MM.1S (cell line): ENCODE measurements at regions not wholly inside any gene's neighbourhood (a gene's known extent, or its start where the extent isn't known, plus 50 kb on each side); places are given as distances from the start of the nearest gene placed in this dataset.

ENCODE experiments used
- EZH2 ChIP-seq: fragments of 300-600 bp; sonication (generic); optimal IDR thresholded peaks from 2 replicates; pipeline ENCODE3; 2017; ENCODE audit warnings: low read depth, mild to moderate bottlenecking, antibody characterized with exemption, low read length, mixed read lengths
- EZH2phosphoT487 ChIP-seq: fragments of 300-600 bp; sonication (generic); IDR thresholded peaks from 2 replicates; pipeline ENCODE4 v1.6.1; 2018; ENCODE audit warnings: antibody characterized with exemption, low read length
- TF ChIP-seq, protein P1 (sequence below): fragments of 300-600 bp; sonication (generic); IDR thresholded peaks from 2 replicates; pipeline ENCODE4 v1.5.1; 2016; ENCODE audit warnings: antibody characterized with exemption, low read length, mixed read lengths

DNA sequence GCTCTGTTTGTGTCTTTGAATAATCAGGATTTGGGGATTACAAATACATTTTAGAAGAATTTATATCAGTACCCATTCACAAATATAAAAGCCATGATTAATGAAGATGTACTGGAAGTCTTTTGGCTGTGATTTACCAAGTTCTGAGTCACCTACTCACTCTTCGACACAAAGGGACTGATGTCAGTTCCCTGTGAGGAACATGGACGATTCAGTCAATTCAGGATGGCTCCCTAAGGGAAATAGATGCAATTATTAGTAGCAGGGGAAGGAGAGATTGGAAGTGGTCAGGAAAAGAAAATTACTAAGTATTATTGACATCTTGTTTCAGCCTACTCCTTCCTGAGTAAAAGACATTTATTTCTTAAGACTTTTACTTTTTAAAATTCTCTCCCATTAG lies 550.7 kb upstream of the SLIT2 start:
- TF ChIP-seq, protein P1, sequence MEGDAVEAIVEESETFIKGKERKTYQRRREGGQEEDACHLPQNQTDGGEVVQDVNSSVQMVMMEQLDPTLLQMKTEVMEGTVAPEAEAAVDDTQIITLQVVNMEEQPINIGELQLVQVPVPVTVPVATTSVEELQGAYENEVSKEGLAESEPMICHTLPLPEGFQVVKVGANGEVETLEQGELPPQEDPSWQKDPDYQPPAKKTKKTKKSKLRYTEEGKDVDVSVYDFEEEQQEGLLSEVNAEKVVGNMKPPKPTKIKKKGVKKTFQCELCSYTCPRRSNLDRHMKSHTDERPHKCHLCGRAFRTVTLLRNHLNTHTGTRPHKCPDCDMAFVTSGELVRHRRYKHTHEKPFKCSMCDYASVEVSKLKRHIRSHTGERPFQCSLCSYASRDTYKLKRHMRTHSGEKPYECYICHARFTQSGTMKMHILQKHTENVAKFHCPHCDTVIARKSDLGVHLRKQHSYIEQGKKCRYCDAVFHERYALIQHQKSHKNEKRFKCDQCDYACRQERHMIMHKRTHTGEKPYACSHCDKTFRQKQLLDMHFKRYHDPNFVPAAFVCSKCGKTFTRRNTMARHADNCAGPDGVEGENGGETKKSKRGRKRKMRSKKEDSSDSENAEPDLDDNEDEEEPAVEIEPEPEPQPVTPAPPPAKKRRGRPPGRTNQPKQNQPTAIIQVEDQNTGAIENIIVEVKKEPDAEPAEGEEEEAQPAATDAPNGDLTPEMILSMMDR = no peak
- TF ChIP-seq EZH2 (no peak), EZH2phosphoT487 (no peak)
